ENCODE measurements at regions not wholly inside any gene's neighbourhood (a gene's known extent, or its start where the extent isn't known, plus 50 kb on each side); places are given as distances from the start of the nearest gene placed in this dataset.

- Mint-ChIP-seq H3K27ac (ENCODE audit: unreplicated experiment) (no peak overlapping the region), H3K4me3 (ENCODE audit: unreplicated experiment) (no peak overlapping the region), H3K36me3 (ENCODE audit: insufficient read depth, unreplicated experiment) (no peaks in the 10 kb centered on the region), H3K4me1 (ENCODE audit: low read depth, unreplicated experiment) (no peaks in the 10 kb centered on the region), H3K27me3 (ENCODE audit: insufficient read depth, unreplicated experiment) (peaks cover 3% of the 10 kb centered on the region), H3K9me3 (ENCODE audit: unreplicated experiment) (no peaks in the 10 kb centered on the region)
- Histone ChIP-seq H3K9me3 (no peaks in the 10 kb centered on the region), H3K27me3 (replicated peaks; ENCODE audit: control insufficient read depth, insufficient read depth, low read length) (no peaks in the 10 kb centered on the region), H3K4me3 (ENCODE audit: low read depth, low read length) (no peak overlapping the region), H3K4me1 (no peaks in the 10 kb centered on the region), H3K36me3 (ENCODE audit: control insufficient read depth, insufficient read depth, low read length) (no peaks in the 10 kb centered on the region)
- TF ChIP-seq, protein P1, sequence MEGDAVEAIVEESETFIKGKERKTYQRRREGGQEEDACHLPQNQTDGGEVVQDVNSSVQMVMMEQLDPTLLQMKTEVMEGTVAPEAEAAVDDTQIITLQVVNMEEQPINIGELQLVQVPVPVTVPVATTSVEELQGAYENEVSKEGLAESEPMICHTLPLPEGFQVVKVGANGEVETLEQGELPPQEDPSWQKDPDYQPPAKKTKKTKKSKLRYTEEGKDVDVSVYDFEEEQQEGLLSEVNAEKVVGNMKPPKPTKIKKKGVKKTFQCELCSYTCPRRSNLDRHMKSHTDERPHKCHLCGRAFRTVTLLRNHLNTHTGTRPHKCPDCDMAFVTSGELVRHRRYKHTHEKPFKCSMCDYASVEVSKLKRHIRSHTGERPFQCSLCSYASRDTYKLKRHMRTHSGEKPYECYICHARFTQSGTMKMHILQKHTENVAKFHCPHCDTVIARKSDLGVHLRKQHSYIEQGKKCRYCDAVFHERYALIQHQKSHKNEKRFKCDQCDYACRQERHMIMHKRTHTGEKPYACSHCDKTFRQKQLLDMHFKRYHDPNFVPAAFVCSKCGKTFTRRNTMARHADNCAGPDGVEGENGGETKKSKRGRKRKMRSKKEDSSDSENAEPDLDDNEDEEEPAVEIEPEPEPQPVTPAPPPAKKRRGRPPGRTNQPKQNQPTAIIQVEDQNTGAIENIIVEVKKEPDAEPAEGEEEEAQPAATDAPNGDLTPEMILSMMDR (IDR thresholded peaks at IDR 0.05; ENCODE audit: insufficient read depth in 1 of 2, low read depth in 1 of 2, low read length in 1 of 2, severe bottlenecking in 1 of 2, unreplicated experiment in 1 of 2) = peak in 1 of 2 experiments; percentile 24
- CTCF ChIA-PET = no interaction called here
- no TSS peak for BruUV-seq (replicated peaks)
- POLR2A ChIA-PET = no interaction called here
- intact Hi-C loops (cut with micrococcal nuclease; ENCODE audit: unreplicated experiment) = loop anchor here (1.0 kb wide), 1 partner anchor 327 kb away; no protein-coding TSS in a partner anchor
- peak in 1 of 2 experiments; percentile 17 for DNase-seq
These were observed 179.9 kb downstream of the GABRG1 start for GRCh38 chr4:45944000-45944399.

GRCh38 chr4:45939056-45939455, 184.8 kb downstream of the GABRG1 start:
- Mint-ChIP-seq H3K4me1 (ENCODE audit: low read depth, unreplicated experiment) (no peaks in the 10 kb centered on the region), H3K36me3 (ENCODE audit: insufficient read depth, unreplicated experiment) (no peaks in the 10 kb centered on the region), H3K9me3 (ENCODE audit: unreplicated experiment) (no peaks in the 10 kb centered on the region), H3K27ac (ENCODE audit: unreplicated experiment) (no peak overlapping the region), H3K27me3 (ENCODE audit: insufficient read depth, unreplicated experiment) (peaks cover 3% of the 10 kb centered on the region), H3K4me3 (ENCODE audit: unreplicated experiment) (no peak overlapping the region)
- no peaks in the 10 kb centered on the region for H3K36me3 ChIP-seq (ENCODE audit: control insufficient read depth, insufficient read depth, low read length)
- TF ChIP-seq, protein P1 (IDR thresholded peaks at IDR 0.05; ENCODE audit: insufficient read depth in 1 of 2, low read depth in 1 of 2, low read length in 1 of 2, severe bottlenecking in 1 of 2, unreplicated experiment in 1 of 2) = no peak
- no TSS peak for BruUV-seq (replicated peaks)
- no peak overlapping the region for H3K4me3 ChIP-seq (ENCODE audit: low read depth, low read length)
- CTCF ChIA-PET = no interaction called here
- POLR2A ChIA-PET = no interaction called here
- no peaks in the 10 kb centered on the region for H3K27me3 ChIP-seq (replicated peaks; ENCODE audit: control insufficient read depth, insufficient read depth, low read length)
- H3K4me1 ChIP-seq = no peaks in the 10 kb centered on the region
- DNase-seq = no peak
- intact Hi-C loops (cut with micrococcal nuclease; ENCODE audit: unreplicated experiment) = no loop called here
- H3K9me3 ChIP-seq = no peaks in the 10 kb centered on the region

DNA sequence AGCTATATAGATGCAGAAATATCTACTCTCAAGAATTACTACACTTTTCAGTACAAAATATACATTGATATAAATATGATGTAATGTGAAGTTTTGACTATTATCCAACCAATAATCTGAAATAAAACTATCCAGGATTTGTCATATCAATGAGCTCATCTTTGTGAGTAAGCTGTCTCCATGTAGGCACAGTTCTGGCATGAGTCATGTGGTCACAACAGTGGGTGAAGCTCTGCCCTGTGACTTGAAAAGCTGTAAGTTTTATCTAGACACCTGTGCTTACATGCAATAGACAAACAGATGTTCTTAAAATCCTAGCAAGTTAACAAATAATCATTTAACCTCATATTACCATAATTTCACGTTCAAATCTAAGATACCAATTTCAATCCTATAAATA, 192.7 kb downstream of the GABRG1 start:
- Mint-ChIP-seq H3K27ac (ENCODE audit: unreplicated experiment) (no peak overlapping the region), H3K4me1 (ENCODE audit: low read depth, unreplicated experiment) (no peaks in the 10 kb centered on the region), H3K27me3 (ENCODE audit: insufficient read depth, unreplicated experiment) (no peaks in the 10 kb centered on the region), H3K36me3 (ENCODE audit: insufficient read depth, unreplicated experiment) (no peaks in the 10 kb centered on the region), H3K4me3 (ENCODE audit: unreplicated experiment) (no peak overlapping the region), H3K9me3 (ENCODE audit: unreplicated experiment) (no peaks in the 10 kb centered on the region)
- CTCF ChIA-PET = no interaction called here
- Histone ChIP-seq H3K4me3 (ENCODE audit: low read depth, low read length) (no peak overlapping the region), H3K36me3 (ENCODE audit: control insufficient read depth, insufficient read depth, low read length) (no peaks in the 10 kb centered on the region), H3K4me1 (no peaks in the 10 kb centered on the region), H3K27me3 (replicated peaks; ENCODE audit: control insufficient read depth, insufficient read depth, low read length) (no peaks in the 10 kb centered on the region), H3K9me3 (no peaks in the 10 kb centered on the region)
- intact Hi-C loops (cut with micrococcal nuclease; ENCODE audit: unreplicated experiment) = no loop called here
- POLR2A ChIA-PET = no interaction called here
- BruUV-seq (replicated peaks) = no TSS peak
- no peak for DNase-seq
- TF ChIP-seq, protein P1 (IDR thresholded peaks at IDR 0.05; ENCODE audit: insufficient read depth in 1 of 2, low read depth in 1 of 2, low read length in 1 of 2, severe bottlenecking in 1 of 2, unreplicated experiment in 1 of 2) = no peak

All from Caco-2 (cell line).